HepG2 (cell line): ENCODE measurements at regions not wholly inside any gene's neighbourhood (a gene's known extent, or its start where the extent isn't known, plus 50 kb on each side); places are given as distances from the start of the nearest gene placed in this dataset.

Experiments
- ATAC-seq: fragments of 200-7000 bp; cut with Tn5 transposase; 3 replicates; pipeline ENCODE4 v1.9.1; 2020; ENCODE audit warnings: mild to moderate bottlenecking, moderate library complexity
- BruUV-seq: library from RNA; stranded (reverse); fragments of 400-500 nt; replicated peaks from 2 replicates; lab custom pipeline; 2021; lab: Mats Ljungman, UMichigan
- CTCF ChIA-PET: fragments of 300-600 bp; formaldehyde crosslinking; extraction: SDS; loops from one replicate; lab custom pipeline; 2021; ENCODE audit warnings: low total read pairs, inconsistent platforms, low intra/inter-chr PET ratio; lab: Yijun Ruan, JAX
- POLR2A ChIA-PET: fragments of 350-600 bp; sonication (Branson Sonifier 250); formaldehyde crosslinking; loops from one replicate; lab custom pipeline; 2020; ENCODE audit warnings: antibody characterized with exemption, inconsistent platforms; lab: Yijun Ruan, JAX
- DNase-seq: peaks from one replicate; pipeline ENCODE4 v3.0.0-alpha.2; 2015; ENCODE audit warnings: low spot score
- FAIRE-seq: peaks from 3 replicates; lab custom pipeline; 2011; peaks lifted over from hg19 to GRCh38; lab: Jason Lieb, UNC
- H2AFZ ChIP-seq: one replicate; pipeline ENCODE4 v1.6.1; 2011; ENCODE audit warnings: low read length, inconsistent platforms
- H3K27ac ChIP-seq: fragments of 300-600 bp; 3 replicates; pipeline ENCODE4 v1.8.0; 2011; ENCODE audit warnings: mixed run types, mild to moderate bottlenecking, mixed read lengths, low read length, inconsistent platforms; ENCODE audit not compliant: insufficient read depth; ENCODE audit errors: extremely low read length
- H3K27me3 ChIP-seq, 2 experiments: fragments of 200-600 bp in 1 of 2; 2 replicates in 1 of 2; 3 replicates in 1 of 2; pipeline versions ENCODE4 v1.6.0 to v1.8.0; 2011; ENCODE audit warnings: low read length in 2 of 2, mild to moderate bottlenecking in 2 of 2, moderate library complexity in 2 of 2, inconsistent platforms in 1 of 2; ENCODE audit not compliant: insufficient read depth in 2 of 2, control insufficient read depth in 1 of 2
- H3K36me3 ChIP-seq, 2 experiments: fragments of 200-600 bp in 1 of 2; replicated peaks in 1 of 2; 2 replicates in 1 of 2; 3 replicates in 1 of 2; pipeline versions ENCODE4 v1.5.1 to v1.8.0; 2011; ENCODE audit warnings: low read length in 2 of 2, inconsistent platforms in 1 of 2; ENCODE audit not compliant: insufficient read depth in 2 of 2, control insufficient read depth in 1 of 2
- H3K4me1 ChIP-seq: 2 replicates; pipeline ENCODE4 v1.5.1; 2012; ENCODE audit warnings: low read length, inconsistent platforms; ENCODE audit not compliant: insufficient read depth
- H3K4me2 ChIP-seq: 2 replicates; pipeline ENCODE4 v1.6.0; 2011; ENCODE audit warnings: low read depth, low read length, inconsistent platforms
- H3K4me3 ChIP-seq, 3 experiments: fragments of 200-600 bp in 1 of 3; sonication (generic), shearing (Covaris generic) in 1 of 3; replicated peaks in 1 of 3; 2 replicates each; pipeline ENCODE4 v1.5.1; 2011 to 2016; ENCODE audit warnings: low read length in 3 of 3, inconsistent platforms in 2 of 3, low read depth in 2 of 3, mild to moderate bottlenecking in 2 of 3, control low read depth in 1 of 3, mixed read lengths in 1 of 3; ENCODE audit not compliant: insufficient read depth in 1 of 3
- H3K79me2 ChIP-seq: one replicate; pipeline ENCODE4 v1.6.1; 2011; ENCODE audit warnings: low read length, inconsistent platforms; ENCODE audit not compliant: insufficient read depth
- H3K9ac ChIP-seq: 2 replicates; pipeline ENCODE4 v1.6.0; 2011; ENCODE audit warnings: mild to moderate bottlenecking, low read depth, low read length, inconsistent platforms; ENCODE audit not compliant: insufficient read depth
- H3K9me3 ChIP-seq: 2 replicates; pipeline ENCODE4 v1.5.1; 2012; ENCODE audit warnings: mild to moderate bottlenecking, low read length
- H4K20me1 ChIP-seq: 2 replicates; pipeline ENCODE4 v1.6.0; 2011; ENCODE audit warnings: inconsistent platforms, mild to moderate bottlenecking, low read length, moderate library complexity; ENCODE audit not compliant: insufficient read depth
- ATF1 ChIP-seq: IDR thresholded peaks from 2 replicates; pipeline ENCODE4 v1.6.1; 2016; ENCODE audit warnings: mild to moderate bottlenecking, control low read depth
- ATF3 ChIP-seq: sonication (generic); formaldehyde crosslinking; IDR thresholded peaks from 2 replicates; pipeline ENCODE4 v1.4.0; 2020; ENCODE audit warnings: missing genetic modification reagents
- CBFB ChIP-seq: sonication (generic); formaldehyde crosslinking; IDR thresholded peaks from 2 replicates; pipeline ENCODE4 v1.4.0; 2020; ENCODE audit warnings: missing genetic modification reagents
- E2F1 ChIP-seq: sonication (generic); formaldehyde crosslinking; IDR thresholded peaks from 2 replicates; pipeline ENCODE4 v1.5.0; 2020; ENCODE audit warnings: missing genetic modification reagents
- EED ChIP-seq: sonication (generic); formaldehyde crosslinking; IDR thresholded peaks from 2 replicates; pipeline ENCODE4 v1.5.0; 2020; ENCODE audit warnings: mild to moderate bottlenecking, missing genetic modification reagents
- KDM4B ChIP-seq: sonication (generic); formaldehyde crosslinking; IDR thresholded peaks from 2 replicates; pipeline ENCODE4 v1.4.0; 2020; ENCODE audit warnings: missing genetic modification reagents
- KLF9 ChIP-seq: IDR thresholded peaks from 2 replicates; pipeline ENCODE4 v1.6.1; 2016; ENCODE audit warnings: low read depth
- KMT2A ChIP-seq: sonication (generic); formaldehyde crosslinking; IDR thresholded peaks from 2 replicates; pipeline ENCODE4 v1.4.0; 2020; ENCODE audit warnings: missing genetic modification reagents
- MATR3 ChIP-seq: sonication (generic); formaldehyde crosslinking; IDR thresholded peaks from 2 replicates; pipeline ENCODE4 v1.4.0; 2020; ENCODE audit warnings: missing genetic modification reagents
- NCOA2 ChIP-seq: sonication (generic); formaldehyde crosslinking; IDR thresholded peaks from 2 replicates; pipeline ENCODE4 v1.8.0; 2022; ENCODE audit warnings: inconsistent platforms
- NR2C2 ChIP-seq: sonication (generic); formaldehyde crosslinking; IDR thresholded peaks from 2 replicates; pipeline ENCODE4 v1.4.0; 2020; ENCODE audit warnings: missing genetic modification reagents, mild to moderate bottlenecking, moderate library complexity, borderline replicate concordance
- PATZ1 ChIP-seq: sonication (generic); formaldehyde crosslinking; IDR thresholded peaks from 2 replicates; pipeline ENCODE4 v1.4.0; 2020; ENCODE audit warnings: missing genetic modification reagents
- RFX1 ChIP-seq: fragments of 450-650 bp; IDR thresholded peaks from 2 replicates; pipeline ENCODE4 v1.6.1; 2017
- SMARCE1 ChIP-seq: fragments of 450-650 bp; IDR thresholded peaks from 2 replicates; pipeline ENCODE4 v1.6.1; 2017; ENCODE audit warnings: borderline replicate concordance
- TFDP1 ChIP-seq: IDR thresholded peaks from 2 replicates; pipeline ENCODE4 v1.6.1; 2016; ENCODE audit warnings: missing compliant biosample characterization, missing genetic modification reagents, borderline replicate concordance
- ZNF256 ChIP-seq: sonication (generic); formaldehyde crosslinking; conservative IDR thresholded peaks from 2 replicates; pipeline ENCODE4 v1.4.0; 2020; ENCODE audit warnings: missing genetic modification reagents
- ZNF296 ChIP-seq: sonication (generic); formaldehyde crosslinking; conservative IDR thresholded peaks from 2 replicates; pipeline ENCODE4 v1.5.0; 2020; ENCODE audit warnings: mild to moderate bottlenecking, missing genetic modification reagents
- ZNF326 ChIP-seq: sonication (generic); formaldehyde crosslinking; IDR thresholded peaks from 2 replicates; pipeline ENCODE4 v1.4.0; 2020; ENCODE audit warnings: missing genetic modification reagents, borderline replicate concordance
- ZNF383 ChIP-seq: sonication (generic); formaldehyde crosslinking; IDR thresholded peaks from 2 replicates; pipeline ENCODE4 v1.4.0; 2020; ENCODE audit warnings: missing genetic modification reagents, mild to moderate bottlenecking, borderline replicate concordance
- ZNF597 ChIP-seq: sonication (generic); formaldehyde crosslinking; IDR thresholded peaks from 2 replicates; pipeline ENCODE4 v1.5.0; 2020; ENCODE audit warnings: missing genetic modification reagents
- ZNF598 ChIP-seq: sonication (generic); formaldehyde crosslinking; IDR thresholded peaks from 2 replicates; pipeline ENCODE4 v1.5.1; 2020; ENCODE audit warnings: mild to moderate bottlenecking, missing genetic modification reagents, borderline replicate concordance
- ZSCAN12 ChIP-seq: sonication (generic); formaldehyde crosslinking; IDR thresholded peaks from 2 replicates; pipeline ENCODE4 v1.9.0; 2021; ENCODE audit warnings: mild to moderate bottlenecking, missing genetic modification reagents
- WGBS: methylation state at CpG from one replicate; pipeline ENCODE4 v1.1.6; 2017; ENCODE audit warnings: low lambda C conversion rate; 5-methylcytosine and 5-hydroxymethylcytosine counted together
- in situ Hi-C: cut with HindIII; loops from 2 replicates; pipeline ENCODE4 v1.10.0; 2017; ENCODE audit warnings: low pct_unique_long_range_greater_than_20kb; ENCODE audit not compliant: extremely low pct_ligation_motif_present
- intact Hi-C: fragments of 100-400 bp; cut with micrococcal nuclease; formaldehyde crosslinking; loops from one replicate; pipeline ENCODE4 v1.10.0; 2022; ENCODE audit not compliant: unreplicated experiment

GRCh38 chr4:134408897-134409296, 207.3 kb upstream of the PABPC4L start (continued):
- TF ChIP-seq E2F1 (CRISPR knock-in tag), result no peak
- TF ChIP-seq ZNF598 (CRISPR knock-in tag), result no peak
- no peak for TF ChIP-seq PATZ1
- no peak for TF ChIP-seq MATR3 (CRISPR knock-in tag)
- TF ChIP-seq NCOA2 (CRISPR knock-in tag), result no peak
- TF ChIP-seq KDM4B (CRISPR knock-in tag), result no peak

- 0% methylated on average over 2 of the region's 2 CpGs for WGBS
- no peaks in the 10 kb centered on the region for H3K4me1 ChIP-seq
- no peaks in the 10 kb centered on the region for H4K20me1 ChIP-seq
- no peaks in the 10 kb centered on the region for H3K27me3 ChIP-seq
- ATAC-seq (no peak), DNase-seq (no peak), FAIRE-seq (no peak)
- no peak overlapping the region for H3K27ac ChIP-seq
- intact Hi-C loops, result no loop called here
- no peak overlapping the region for H2AFZ ChIP-seq
- in situ Hi-C loops, result no loop called here
- ChIA-PET CTCF (no interaction called here), POLR2A (no interaction called here)
- no peaks in the 10 kb centered on the region for H3K79me2 ChIP-seq
- H3K4me3 ChIP-seq, result no peak overlapping the region
- no peaks in the 10 kb centered on the region for H3K36me3 ChIP-seq
- H3K4me2 ChIP-seq, result no peak overlapping the region
- no TSS peak for BruUV-seq
- H3K9me3 ChIP-seq, result peaks cover 10% of the 10 kb centered on the region; the same call in 1 of the 2 replicates
- no peak overlapping the region for H3K9ac ChIP-seq
- no peak for TF ChIP-seq NR2C2 (CRISPR knock-in tag)
- no peak for TF ChIP-seq KLF9 (CRISPR knock-in tag)
- no peak for TF ChIP-seq ZNF296 (CRISPR knock-in tag)
- TF ChIP-seq ZSCAN12 (CRISPR knock-in tag), result no peak
- TF ChIP-seq RFX1, result no peak
- no peak for TF ChIP-seq ATF1 (CRISPR knock-in tag)
- no peak for TF ChIP-seq ZNF383 (CRISPR knock-in tag)
- TF ChIP-seq ATF3, result no peak
- TF ChIP-seq SMARCE1, result no peak
- TF ChIP-seq ZNF597 (CRISPR knock-in tag), result no peak
- TF ChIP-seq KMT2A (CRISPR knock-in tag), result no peak
- TF ChIP-seq ZNF326 (CRISPR knock-in tag), result no peak
- TF ChIP-seq TFDP1, result no peak
- no peak for TF ChIP-seq EED (CRISPR knock-in tag)
- TF ChIP-seq ZNF256 (CRISPR knock-in tag), result no peak
- no peak for TF ChIP-seq CBFB
Observed at GRCh38 chr4:134401798-134402197, 200.2 kb upstream of the PABPC4L start.
